WERI-Rb-1 (cell line): ENCODE measurements at regions not wholly inside any gene's neighbourhood (a gene's known extent, or its start where the extent isn't known, plus 50 kb on each side); places are given as distances from the start of the nearest gene placed in this dataset.

Source experiments
- DNase-seq: peaks from one replicate; pipeline ENCODE4 v3.0.0-alpha.2; 2020
- H3K27ac ChIP-seq: fragments of 250-450 bp; sonication (Bioruptor Pico); 2 replicates; pipeline ENCODE4 v1.5.1; 2020; ENCODE audit warnings: mild to moderate bottlenecking, moderate library complexity
- H3K27me3 ChIP-seq: fragments of 250-450 bp; sonication (Bioruptor Pico); 2 replicates; pipeline ENCODE4 v1.5.1; 2021; ENCODE audit warnings: mild to moderate bottlenecking, low read depth, moderate library complexity; ENCODE audit not compliant: insufficient read depth, severe bottlenecking
- H3K36me3 ChIP-seq: fragments of 250-450 bp; sonication (Bioruptor Pico); 2 replicates; pipeline ENCODE4 v1.5.1; 2020; ENCODE audit warnings: mild to moderate bottlenecking, moderate library complexity
- H3K4me3 ChIP-seq: 2 replicates; pipeline ENCODE4 v1.5.1; 2011; ENCODE audit warnings: low read depth, mild to moderate bottlenecking, control low read depth, low read length
- H3K9me3 ChIP-seq: fragments of 250-450 bp; sonication (Bioruptor Pico); 2 replicates; pipeline ENCODE4 v1.5.1; 2021; ENCODE audit warnings: mild to moderate bottlenecking, moderate library complexity; ENCODE audit not compliant: severe bottlenecking
- CTCF ChIP-seq: IDR thresholded peaks from 2 replicates; pipeline ENCODE4 v1.5.1; 2011; ENCODE audit warnings: low read depth, mild to moderate bottlenecking, control low read depth, inconsistent platforms, low read length

- no peaks in the 10 kb centered on the region for H3K36me3 ChIP-seq
- peak; percentile 24 for DNase-seq
- peak overlapping the region; percentile 32 for H3K27ac ChIP-seq
- no peak overlapping the region for H3K4me3 ChIP-seq
- no peaks in the 10 kb centered on the region for H3K27me3 ChIP-seq
- no peaks in the 10 kb centered on the region for H3K9me3 ChIP-seq
- TF ChIP-seq CTCF = no peak
Observed at GRCh38 chr5:158388021-158388420, 529.1 kb upstream of the CLINT1 start.

- no peak for TF ChIP-seq CTCF
- H3K27me3 ChIP-seq = no peaks in the 10 kb centered on the region
- H3K36me3 ChIP-seq = no peaks in the 10 kb centered on the region
- H3K27ac ChIP-seq = peak overlapping the region; percentile 32
- no peaks in the 10 kb centered on the region for H3K9me3 ChIP-seq
- no peak overlapping the region for H3K4me3 ChIP-seq
- peak; percentile 30 for DNase-seq
Observed at GRCh38 chr5:158387499-158387898, 528.6 kb upstream of the CLINT1 start.

- DNase-seq = no peak
- no peak overlapping the region for H3K4me3 ChIP-seq
- no peaks in the 10 kb centered on the region for H3K9me3 ChIP-seq
- no peak for TF ChIP-seq CTCF
- no peak overlapping the region for H3K27ac ChIP-seq
- H3K27me3 ChIP-seq = no peaks in the 10 kb centered on the region
- H3K36me3 ChIP-seq = no peaks in the 10 kb centered on the region
Observed at GRCh38 chr5:158385982-158386381, 527.0 kb upstream of the CLINT1 start.

GRCh38 chr5:158384535-158385481 is 525.9 kb upstream of the CLINT1 start:
- TF ChIP-seq CTCF = no peak
- H3K9me3 ChIP-seq = no peaks in the 10 kb centered on the region
- DNase-seq = no peak
- H3K4me3 ChIP-seq = no peak overlapping the region
- no peaks in the 10 kb centered on the region for H3K27me3 ChIP-seq
- no peaks in the 10 kb centered on the region for H3K36me3 ChIP-seq
- H3K27ac ChIP-seq = no peak overlapping the region

GRCh38 chr5:158383486-158383885 is 524.5 kb upstream of the CLINT1 start:
- no peak for TF ChIP-seq CTCF
- no peak overlapping the region for H3K4me3 ChIP-seq
- DNase-seq = no peak
- no peaks in the 10 kb centered on the region for H3K36me3 ChIP-seq
- H3K27ac ChIP-seq = no peak overlapping the region
- no peaks in the 10 kb centered on the region for H3K27me3 ChIP-seq
- no peaks in the 10 kb centered on the region for H3K9me3 ChIP-seq

GRCh38 chr5:158382473-158382872 is 523.5 kb upstream of the CLINT1 start:
- TF ChIP-seq CTCF = no peak
- H3K4me3 ChIP-seq = no peak overlapping the region
- no peaks in the 10 kb centered on the region for H3K9me3 ChIP-seq
- peak; percentile 39 for DNase-seq
- no peak overlapping the region for H3K27ac ChIP-seq
- H3K27me3 ChIP-seq = no peaks in the 10 kb centered on the region
- H3K36me3 ChIP-seq = no peaks in the 10 kb centered on the region
